KMS-11 (cell line): ENCODE measurements at regions not wholly inside any gene's neighbourhood (a gene's known extent, or its start where the extent isn't known, plus 50 kb on each side); places are given as distances from the start of the nearest gene placed in this dataset.
"Not testable (repeated sequence)": the region's sequence is repeated elsewhere in the genome, so short reads cannot be mapped to it uniquely, and the experiment has no call there.

Experiments
- H2AFZ ChIP-seq: fragments of 200-600 bp; sonication (generic); 2 replicates; pipeline ENCODE4 v1.6.1; 2016; ENCODE audit warnings: antibody characterized with exemption, mixed run types, low read depth
- H3K27ac ChIP-seq: fragments of 200-600 bp; sonication (generic); 2 replicates; pipeline ENCODE4 v1.6.1; 2016; ENCODE audit warnings: mild to moderate bottlenecking, mixed run types
- H3K27me3 ChIP-seq: fragments of 200-600 bp; sonication (generic); 2 replicates; pipeline ENCODE4 v1.6.1; 2017; ENCODE audit warnings: mild to moderate bottlenecking, low read depth, mixed run types, moderate library complexity; ENCODE audit not compliant: insufficient read depth
- H3K36me3 ChIP-seq: fragments of 200-600 bp; sonication (generic); 2 replicates; pipeline ENCODE4 v1.6.1; 2017; ENCODE audit warnings: mild to moderate bottlenecking, mixed run types; ENCODE audit not compliant: insufficient read depth
- H3K4me1 ChIP-seq: fragments of 200-600 bp; sonication (generic); 2 replicates; pipeline ENCODE4 v1.6.1; 2016; ENCODE audit warnings: mild to moderate bottlenecking, low read depth, mixed run types; ENCODE audit not compliant: poor library complexity, severe bottlenecking
- H3K4me2 ChIP-seq: fragments of 200-600 bp; sonication (generic); 2 replicates; pipeline ENCODE4 v1.7.0; 2016; ENCODE audit warnings: mild to moderate bottlenecking, mixed run types
- H3K4me3 ChIP-seq: fragments of 200-600 bp; sonication (generic); IDR thresholded peaks from 2 replicates; pipeline ENCODE4 v1.6.1; 2017; ENCODE audit warnings: low read depth, low read length, mixed read lengths; ENCODE audit not compliant: insufficient read depth
- H3K79me2 ChIP-seq: fragments of 200-600 bp; sonication (generic); 2 replicates; pipeline ENCODE4 v1.6.1; 2016; ENCODE audit warnings: low read depth, mixed run types; ENCODE audit not compliant: insufficient read depth
- H3K9ac ChIP-seq: fragments of 200-600 bp; sonication (generic); 2 replicates; pipeline ENCODE4 v1.6.1; 2016; ENCODE audit warnings: mild to moderate bottlenecking, mixed run types
- H4K20me1 ChIP-seq: fragments of 200-600 bp; sonication (generic); 2 replicates; pipeline ENCODE4 v1.6.1; 2016; ENCODE audit warnings: mild to moderate bottlenecking, mixed run types; ENCODE audit not compliant: insufficient read depth
- TF ChIP-seq, protein P1 (sequence below): fragments of 200-600 bp; sonication (generic); conservative IDR thresholded peaks from 2 replicates; pipeline ENCODE4 v1.6.1; 2017; ENCODE audit warnings: low read depth, mild to moderate bottlenecking, antibody characterized with exemption, low read length, moderate library complexity, mixed read lengths

GRCh38 chr4:67328018-67328278 lies 217.4 kb downstream of the CENPC start:
- H2AFZ ChIP-seq, result peak overlapping the region; percentile 15; the same call in 1 of the 2 replicates
- H3K36me3 ChIP-seq, result no peaks in the 10 kb centered on the region
- no peaks in the 10 kb centered on the region for H4K20me1 ChIP-seq
- TF ChIP-seq, protein P1, sequence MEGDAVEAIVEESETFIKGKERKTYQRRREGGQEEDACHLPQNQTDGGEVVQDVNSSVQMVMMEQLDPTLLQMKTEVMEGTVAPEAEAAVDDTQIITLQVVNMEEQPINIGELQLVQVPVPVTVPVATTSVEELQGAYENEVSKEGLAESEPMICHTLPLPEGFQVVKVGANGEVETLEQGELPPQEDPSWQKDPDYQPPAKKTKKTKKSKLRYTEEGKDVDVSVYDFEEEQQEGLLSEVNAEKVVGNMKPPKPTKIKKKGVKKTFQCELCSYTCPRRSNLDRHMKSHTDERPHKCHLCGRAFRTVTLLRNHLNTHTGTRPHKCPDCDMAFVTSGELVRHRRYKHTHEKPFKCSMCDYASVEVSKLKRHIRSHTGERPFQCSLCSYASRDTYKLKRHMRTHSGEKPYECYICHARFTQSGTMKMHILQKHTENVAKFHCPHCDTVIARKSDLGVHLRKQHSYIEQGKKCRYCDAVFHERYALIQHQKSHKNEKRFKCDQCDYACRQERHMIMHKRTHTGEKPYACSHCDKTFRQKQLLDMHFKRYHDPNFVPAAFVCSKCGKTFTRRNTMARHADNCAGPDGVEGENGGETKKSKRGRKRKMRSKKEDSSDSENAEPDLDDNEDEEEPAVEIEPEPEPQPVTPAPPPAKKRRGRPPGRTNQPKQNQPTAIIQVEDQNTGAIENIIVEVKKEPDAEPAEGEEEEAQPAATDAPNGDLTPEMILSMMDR, result no peak
- H3K4me3 ChIP-seq, result no peak overlapping the region
- no peak overlapping the region for H3K4me2 ChIP-seq
- H3K9ac ChIP-seq, result no peak overlapping the region
- H3K79me2 ChIP-seq, result no peaks in the 10 kb centered on the region
- no peaks in the 10 kb centered on the region for H3K4me1 ChIP-seq
- no peaks in the 10 kb centered on the region for H3K27me3 ChIP-seq
- H3K27ac ChIP-seq, result no peak overlapping the region

- Histone ChIP-seq H3K4me2 (peak overlapping the region; percentile 10), H2AFZ (peak overlapping the region; percentile 15), H3K9ac (no peak overlapping the region), H3K4me3 (no peak overlapping the region), H3K36me3 (no peaks in the 10 kb centered on the region), H3K4me1 (no peaks in the 10 kb centered on the region), H3K79me2 (no peaks in the 10 kb centered on the region), H3K27me3 (no peaks in the 10 kb centered on the region), H4K20me1 (no peaks in the 10 kb centered on the region), H3K27ac (no peak overlapping the region)
- TF ChIP-seq, protein P1, result peak; percentile 94
Measured at GRCh38 chr4:67327245-67328017, 217.9 kb downstream of the CENPC start.

DNA sequence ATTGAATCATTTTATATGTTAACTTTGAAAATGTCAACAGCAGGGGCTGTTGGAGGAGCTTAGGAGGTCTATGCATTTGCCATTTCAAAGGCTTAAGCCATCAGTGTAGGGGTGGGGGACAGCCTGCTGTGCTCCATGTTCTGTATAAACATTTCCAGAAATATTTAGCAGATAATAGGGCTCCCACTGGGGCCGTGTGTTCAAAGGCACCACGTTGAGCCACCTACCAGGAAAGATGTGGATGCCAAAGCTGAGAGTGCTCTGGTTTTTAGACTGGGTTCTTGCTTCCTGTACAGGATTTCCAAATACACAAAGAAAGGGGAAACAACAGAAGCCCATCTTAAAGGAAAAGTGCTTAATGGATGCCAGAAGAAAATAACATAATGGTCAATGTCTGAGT lies 219.5 kb downstream of the CENPC start:
- H3K27me3 ChIP-seq, result no peaks in the 10 kb centered on the region
- H2AFZ ChIP-seq, result no peak overlapping the region
- H3K79me2 ChIP-seq, result no peaks in the 10 kb centered on the region
- no peak overlapping the region for H3K4me3 ChIP-seq
- no peak overlapping the region for H3K27ac ChIP-seq
- TF ChIP-seq, protein P1, result no peak
- H3K36me3 ChIP-seq, result no peaks in the 10 kb centered on the region
- no peaks in the 10 kb centered on the region for H4K20me1 ChIP-seq
- no peak overlapping the region for H3K9ac ChIP-seq
- H3K4me2 ChIP-seq, result no peak overlapping the region
- H3K4me1 ChIP-seq, result no peaks in the 10 kb centered on the region

GRCh38 chr4:67320645-67321044 lies 224.7 kb downstream of the CENPC start:
- no peak overlapping the region for H3K4me2 ChIP-seq
- H3K36me3 ChIP-seq, result no peaks in the 10 kb centered on the region
- H2AFZ ChIP-seq, result no peak overlapping the region
- no peaks in the 10 kb centered on the region for H3K4me1 ChIP-seq
- no peak overlapping the region for H3K27ac ChIP-seq
- no peaks in the 10 kb centered on the region for H4K20me1 ChIP-seq
- no peak overlapping the region for H3K9ac ChIP-seq
- no peaks in the 10 kb centered on the region for H3K27me3 ChIP-seq
- no peaks in the 10 kb centered on the region for H3K79me2 ChIP-seq
- H3K4me3 ChIP-seq, result no peak overlapping the region
- TF ChIP-seq, protein P1, result no peak

DNA sequence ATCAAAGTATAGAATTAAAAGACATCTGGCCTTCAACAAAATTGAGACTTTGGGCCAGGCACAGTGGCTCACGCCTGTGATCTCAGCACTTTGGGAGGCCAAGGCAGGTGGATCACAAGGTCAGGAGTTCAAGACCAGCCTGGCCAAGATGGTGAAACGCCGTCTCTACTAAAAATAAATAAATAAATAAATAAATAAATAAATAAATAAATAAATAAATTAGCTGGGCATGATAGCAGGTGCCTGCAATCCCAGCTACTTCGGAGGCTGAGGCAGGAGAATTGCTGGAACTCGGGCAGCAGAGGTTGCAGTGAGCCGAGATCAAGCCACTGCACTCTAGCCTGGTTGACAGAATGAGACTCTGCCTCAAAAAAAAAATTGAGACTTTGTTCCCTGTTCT lies 225.7 kb downstream of the CENPC start:
- H2AFZ ChIP-seq, H3K79me2 ChIP-seq, H3K4me1 ChIP-seq, H3K4me2 ChIP-seq, H3K4me3 ChIP-seq, H3K9ac ChIP-seq, H4K20me1 ChIP-seq, H3K27me3 ChIP-seq, H3K36me3 ChIP-seq, H3K27ac ChIP-seq: not testable (repeated sequence)

DNA sequence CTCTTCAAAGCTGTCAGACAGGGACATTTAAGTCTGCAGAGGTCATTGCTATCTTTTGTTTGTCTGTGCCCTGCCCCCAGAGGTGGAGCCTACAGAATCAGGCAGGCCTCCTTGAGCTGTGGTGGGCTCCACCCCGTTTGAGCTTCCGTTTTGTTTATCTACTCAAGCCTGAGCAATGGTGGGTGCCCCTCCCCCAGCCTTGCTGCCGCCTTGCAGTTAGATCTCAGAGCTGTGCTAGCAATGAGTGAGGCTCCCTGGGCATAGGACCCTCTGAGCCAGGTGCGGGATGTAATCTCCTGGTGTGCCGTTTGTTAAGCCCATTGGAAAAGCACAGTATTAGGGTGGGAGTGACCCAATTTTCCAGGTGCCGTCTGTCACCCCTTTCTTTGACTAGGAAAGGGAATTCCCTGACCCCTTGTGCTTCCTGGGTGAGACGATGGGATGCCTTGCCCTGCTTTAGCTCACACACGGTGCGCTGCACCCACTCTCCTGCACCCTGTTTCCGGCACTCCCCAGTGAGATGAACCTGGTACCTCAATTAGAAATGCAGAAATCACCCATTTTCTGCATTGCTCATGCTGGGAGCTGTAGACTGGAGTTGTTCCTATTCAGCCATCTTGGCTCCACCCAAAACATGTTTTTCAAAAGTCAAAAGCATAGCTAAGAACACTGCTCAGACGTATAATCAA lies 244.7 kb downstream of the CENPC start:
- not testable (repeated sequence) for H3K36me3 ChIP-seq, H3K9ac ChIP-seq, H2AFZ ChIP-seq, H3K4me3 ChIP-seq, H4K20me1 ChIP-seq, H3K4me2 ChIP-seq, H3K27ac ChIP-seq, H3K79me2 ChIP-seq, H3K4me1 ChIP-seq, H3K27me3 ChIP-seq
